ENCODE measurements at regions not wholly inside any gene's neighbourhood (a gene's known extent, or its start where the extent isn't known, plus 50 kb on each side); places are given as distances from the start of the nearest gene placed in this dataset.
"Not testable (repeated sequence)": the region's sequence is repeated elsewhere in the genome, so short reads cannot be mapped to it uniquely, and the experiment has no call there.

DNA sequence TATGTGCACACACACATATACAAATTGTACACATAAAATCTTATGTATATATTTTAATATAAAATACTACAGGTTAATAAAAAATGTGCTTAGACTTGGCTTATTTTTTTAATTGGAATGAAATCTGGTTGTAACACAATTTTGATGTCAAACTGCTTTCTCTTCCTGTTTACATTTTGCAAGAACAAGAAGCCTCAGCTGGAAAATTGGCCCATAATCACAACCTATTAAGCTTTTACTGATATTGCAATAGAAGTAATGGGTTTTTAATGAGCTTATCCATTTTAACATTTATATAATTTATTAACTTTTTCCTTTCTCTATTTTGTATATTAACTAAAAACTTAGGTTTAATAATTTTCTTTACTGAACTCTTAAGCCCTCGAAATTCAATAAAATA is 165.9 kb downstream of the PCDH10 start:
- Mint-ChIP-seq H3K4me3 (no peak overlapping the region), H3K4me1 (ENCODE audit: low read depth) (no peaks in the 10 kb centered on the region), H3K27me3 (no peaks in the 10 kb centered on the region), H3K9me3 (no peaks in the 10 kb centered on the region), H3K27ac (no peak overlapping the region), H3K36me3 (ENCODE audit: low read depth) (no peaks in the 10 kb centered on the region)

DNA sequence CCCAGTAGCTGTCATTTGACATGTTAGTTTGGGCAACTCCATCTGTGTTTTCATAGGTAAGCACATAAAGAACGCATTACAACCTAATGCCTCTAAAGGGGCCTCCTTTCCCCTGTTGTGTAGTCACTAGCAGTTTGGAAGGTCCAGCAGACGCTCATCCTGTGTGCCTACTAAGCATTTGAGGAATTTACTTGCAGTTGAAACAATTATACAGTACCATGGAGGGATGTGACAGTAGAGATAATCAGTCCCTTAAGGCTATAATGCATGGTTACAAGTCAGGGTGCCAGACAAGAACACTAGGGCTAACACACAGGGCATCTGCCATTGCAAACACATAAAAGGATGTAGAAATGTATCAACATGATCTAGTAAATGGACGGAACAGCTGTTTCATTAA is 138.3 kb downstream of the PCDH10 start:
- Mint-ChIP-seq H3K36me3 (ENCODE audit: low read depth) (no peaks in the 10 kb centered on the region), H3K27me3 (no peaks in the 10 kb centered on the region), H3K4me1 (ENCODE audit: low read depth) (no peaks in the 10 kb centered on the region), H3K9me3 (no peaks in the 10 kb centered on the region), H3K27ac (no peak overlapping the region), H3K4me3 (no peak overlapping the region)

DNA sequence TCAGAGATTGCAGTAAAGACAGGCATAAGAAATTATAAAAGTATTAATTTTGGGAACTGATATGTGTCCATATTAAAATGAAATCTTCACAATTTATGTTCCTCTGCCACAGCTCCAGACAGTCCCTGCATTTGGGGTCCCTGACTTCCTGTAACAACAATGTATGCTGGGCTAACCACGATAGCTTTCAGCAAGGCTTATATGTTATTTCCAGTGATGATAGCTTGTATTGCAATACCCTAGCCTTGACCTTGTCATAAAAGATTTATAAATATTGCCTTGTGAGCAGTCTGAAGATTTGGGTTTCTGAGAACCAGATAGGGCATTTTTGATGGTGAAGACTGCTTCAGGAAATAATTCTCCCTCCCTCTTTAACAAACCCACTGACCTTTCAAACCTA is 129.5 kb downstream of the PCDH10 start:
- Mint-ChIP-seq H3K27me3 (no peaks in the 10 kb centered on the region), H3K9me3 (no peaks in the 10 kb centered on the region), H3K4me1 (ENCODE audit: low read depth) (no peaks in the 10 kb centered on the region), H3K27ac (no peak overlapping the region), H3K36me3 (ENCODE audit: low read depth) (no peaks in the 10 kb centered on the region), H3K4me3 (no peak overlapping the region)

- not testable (repeated sequence) for H3K9me3 Mint-ChIP-seq; H3K27ac Mint-ChIP-seq; H3K4me1 Mint-ChIP-seq (ENCODE audit: low read depth); H3K27me3 Mint-ChIP-seq; H3K4me3 Mint-ChIP-seq; H3K36me3 Mint-ChIP-seq (ENCODE audit: low read depth)
Observed at GRCh38 chr4:133277940-133278339, 128.8 kb downstream of the PCDH10 start.

DNA sequence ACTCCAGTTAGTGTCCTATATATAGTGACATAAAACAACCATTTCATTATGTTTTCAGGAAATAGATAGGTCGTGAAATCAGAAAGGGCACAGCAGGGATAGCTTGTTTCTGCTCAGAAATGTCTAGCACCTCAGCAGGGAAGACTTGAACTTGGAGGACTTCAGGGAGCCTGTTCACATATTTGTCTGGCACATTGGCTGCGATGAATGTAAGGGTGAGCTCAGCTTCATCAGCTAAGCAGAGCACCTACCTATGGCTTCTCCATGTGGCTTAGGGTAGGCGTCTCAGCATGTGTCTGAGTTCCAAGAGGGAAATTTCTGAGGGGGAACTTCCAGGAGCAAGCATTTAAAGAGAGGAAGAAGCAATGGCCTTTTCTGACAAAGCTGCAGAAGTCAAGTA is 126.2 kb downstream of the PCDH10 start:
- no peaks in the 10 kb centered on the region for H3K9me3 Mint-ChIP-seq
- no peaks in the 10 kb centered on the region for H3K27me3 Mint-ChIP-seq
- no peak overlapping the region for H3K27ac Mint-ChIP-seq
- no peaks in the 10 kb centered on the region for H3K36me3 Mint-ChIP-seq (ENCODE audit: low read depth)
- H3K4me1 Mint-ChIP-seq (ENCODE audit: low read depth) = no peaks in the 10 kb centered on the region
- H3K4me3 Mint-ChIP-seq = no peak overlapping the region

GRCh38 chr4:133273401-133273800 is 124.3 kb downstream of the PCDH10 start:
- Mint-ChIP-seq H3K36me3 (ENCODE audit: low read depth) (no peaks in the 10 kb centered on the region), H3K27ac (no peak overlapping the region), H3K4me1 (ENCODE audit: low read depth) (no peaks in the 10 kb centered on the region), H3K4me3 (no peak overlapping the region), H3K27me3 (no peaks in the 10 kb centered on the region), H3K9me3 (no peaks in the 10 kb centered on the region)

- no peaks in the 10 kb centered on the region for H3K27me3 Mint-ChIP-seq
- no peaks in the 10 kb centered on the region for H3K9me3 Mint-ChIP-seq
- no peaks in the 10 kb centered on the region for H3K4me1 Mint-ChIP-seq (ENCODE audit: low read depth)
- no peaks in the 10 kb centered on the region for H3K36me3 Mint-ChIP-seq (ENCODE audit: low read depth)
- no peak overlapping the region for H3K4me3 Mint-ChIP-seq
- H3K27ac Mint-ChIP-seq = no peak overlapping the region
Observed at GRCh38 chr4:133270021-133270570, 121.0 kb downstream of the PCDH10 start.

DNA sequence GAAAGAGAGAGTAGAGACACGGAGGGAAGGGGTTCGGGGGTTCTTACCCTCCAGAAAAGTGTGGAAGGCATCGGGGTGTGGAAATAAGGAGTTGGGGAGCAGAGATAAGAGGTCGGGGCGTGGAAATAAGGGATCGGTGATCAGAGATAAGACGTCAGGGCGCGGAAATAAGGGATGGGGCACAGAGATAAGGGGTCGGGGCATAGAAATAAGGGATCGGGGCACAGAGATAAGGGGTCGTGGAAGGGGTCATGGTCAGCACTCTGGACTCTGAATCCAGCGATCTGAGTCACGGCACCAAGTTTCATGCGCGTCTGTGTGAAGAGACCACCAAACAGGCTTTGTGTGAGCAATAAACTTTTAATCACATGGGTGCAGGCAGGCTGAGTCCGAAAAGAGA is 119.1 kb downstream of the PCDH10 start:
- Mint-ChIP-seq H3K4me3 (no peak overlapping the region), H3K36me3 (ENCODE audit: low read depth) (no peaks in the 10 kb centered on the region), H3K9me3 (no peaks in the 10 kb centered on the region), H3K27ac (no peak overlapping the region), H3K27me3 (no peaks in the 10 kb centered on the region), H3K4me1 (ENCODE audit: low read depth) (no peaks in the 10 kb centered on the region)

DNA sequence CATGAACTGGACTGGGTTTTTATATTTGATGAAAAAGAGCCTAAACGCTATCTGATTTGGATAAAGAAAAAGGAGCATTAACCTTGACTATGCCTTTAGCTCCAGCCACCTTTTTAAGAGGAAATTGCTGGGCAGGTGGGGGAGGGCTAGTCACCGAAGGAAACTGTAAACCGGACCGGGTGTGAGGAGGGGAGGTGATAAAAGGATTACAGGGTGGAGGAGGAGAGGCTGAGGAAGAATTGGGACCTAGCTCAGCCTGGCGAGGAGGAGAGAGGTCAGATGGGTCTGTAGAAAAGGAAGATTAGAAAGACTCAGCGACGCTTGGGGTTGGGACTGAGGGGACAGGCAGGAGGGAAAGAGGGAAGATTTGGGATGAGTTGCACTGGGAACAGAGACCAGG is 118.4 kb downstream of the PCDH10 start:
- H3K27me3 Mint-ChIP-seq; H3K27ac Mint-ChIP-seq; H3K4me1 Mint-ChIP-seq (ENCODE audit: low read depth); H3K36me3 Mint-ChIP-seq (ENCODE audit: low read depth); H3K9me3 Mint-ChIP-seq; H3K4me3 Mint-ChIP-seq: not testable (repeated sequence)

- not testable (repeated sequence) for H3K4me3 Mint-ChIP-seq; H3K27me3 Mint-ChIP-seq; H3K4me1 Mint-ChIP-seq (ENCODE audit: low read depth); H3K36me3 Mint-ChIP-seq (ENCODE audit: low read depth); H3K27ac Mint-ChIP-seq; H3K9me3 Mint-ChIP-seq
Observed at GRCh38 chr4:133266966-133267365, 117.9 kb downstream of the PCDH10 start.

DNA sequence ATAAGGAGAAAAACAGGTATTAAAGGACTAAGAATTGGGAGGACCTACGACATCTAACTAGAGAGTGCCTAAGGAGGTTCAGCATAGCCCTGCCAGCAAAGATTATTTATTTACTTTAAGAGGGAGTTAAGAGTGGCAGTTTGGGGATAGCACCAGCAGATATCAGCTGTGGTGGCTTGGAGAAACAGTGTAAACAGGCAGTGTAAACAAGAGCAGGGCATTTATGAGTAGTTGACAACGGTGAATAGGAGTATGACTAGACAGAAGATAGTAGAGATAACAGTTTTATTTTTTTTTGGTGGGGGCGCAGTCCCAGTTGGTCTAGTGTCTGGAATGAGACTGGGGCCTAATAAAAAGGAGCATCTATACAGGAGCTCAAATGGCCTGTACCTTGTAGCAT is 115.2 kb downstream of the PCDH10 start:
- not testable (repeated sequence) for H3K36me3 Mint-ChIP-seq (ENCODE audit: low read depth); H3K4me1 Mint-ChIP-seq (ENCODE audit: low read depth); H3K4me3 Mint-ChIP-seq; H3K27me3 Mint-ChIP-seq; H3K27ac Mint-ChIP-seq; H3K9me3 Mint-ChIP-seq

GRCh38 chr4:133263104-133263503 is 114.0 kb downstream of the PCDH10 start:
- Mint-ChIP-seq H3K4me3 (no peak overlapping the region), H3K27me3 (no peaks in the 10 kb centered on the region), H3K4me1 (ENCODE audit: low read depth) (no peaks in the 10 kb centered on the region), H3K27ac (no peak overlapping the region), H3K36me3 (ENCODE audit: low read depth) (no peaks in the 10 kb centered on the region), H3K9me3 (no peaks in the 10 kb centered on the region)

GRCh38 chr4:133247861-133248260 is 98.8 kb downstream of the PCDH10 start:
- Mint-ChIP-seq H3K27me3 (no peaks in the 10 kb centered on the region), H3K4me3 (no peak overlapping the region), H3K36me3 (ENCODE audit: low read depth) (no peaks in the 10 kb centered on the region), H3K9me3 (no peaks in the 10 kb centered on the region), H3K27ac (no peak overlapping the region), H3K4me1 (ENCODE audit: low read depth) (no peaks in the 10 kb centered on the region)

- no peaks in the 10 kb centered on the region for H3K27me3 Mint-ChIP-seq
- H3K4me1 Mint-ChIP-seq (ENCODE audit: low read depth) = no peaks in the 10 kb centered on the region
- H3K27ac Mint-ChIP-seq = no peak overlapping the region
- no peak overlapping the region for H3K4me3 Mint-ChIP-seq
- no peaks in the 10 kb centered on the region for H3K36me3 Mint-ChIP-seq (ENCODE audit: low read depth)
- H3K9me3 Mint-ChIP-seq = no peaks in the 10 kb centered on the region
Observed at GRCh38 chr4:133245226-133245625, 96.1 kb downstream of the PCDH10 start.

Measured in stimulated activated naive CD8-positive, alpha-beta T cell treated with anti-CD3 and anti-CD28 coated beads, Interleukin-15, Interleukin-2, amounts not matched to agents 100 ng/mL and 50 ng/mL, for 24 hours (primary cell).